GM12878 (cell line): ENCODE measurements at regions not wholly inside any gene's neighbourhood (a gene's known extent, or its start where the extent isn't known, plus 50 kb on each side); places are given as distances from the start of the nearest gene placed in this dataset.

ENCODE experiments used
- CHD1 ChIP-seq: IDR thresholded peaks from 2 replicates; pipeline ENCODE4 v1.6.1; 2012; ENCODE audit warnings: low read depth, low read length, improper control_type of control experiment
- ETV6 ChIP-seq, 2 experiments: fragments of 450-650 bp in 1 of 2; IDR thresholded peaks in 1 of 2; conservative IDR thresholded peaks in 1 of 2; 2 replicates each; pipeline ENCODE4 v1.6.1; 2014; ENCODE audit warnings: antibody characterized with exemption in 1 of 2, borderline replicate concordance in 1 of 2, low read depth in 1 of 2, mild to moderate bottlenecking in 1 of 2, moderate library complexity in 1 of 2
- EZH2 ChIP-seq: IDR thresholded peaks from 2 replicates; pipeline ENCODE4 v1.6.1; 2012; ENCODE audit warnings: low read depth, mild to moderate bottlenecking, control low read depth, inconsistent platforms, low read length, borderline replicate concordance; ENCODE audit not compliant: control insufficient read depth
- IRF3 ChIP-seq: fragments of 450-650 bp; IDR thresholded peaks from 2 replicates; pipeline ENCODE4 v1.6.1; 2014; ENCODE audit warnings: mild to moderate bottlenecking
- NR2F1 ChIP-seq: fragments of 450-650 bp; conservative IDR thresholded peaks from 2 replicates; pipeline ENCODE4 v1.6.1; 2017; ENCODE audit warnings: mild to moderate bottlenecking
- TF ChIP-seq, protein P1 (sequence below): IDR thresholded peaks from 2 replicates; pipeline ENCODE4 v1.6.1; 2012; ENCODE audit warnings: low read length, inconsistent platforms
- TF ChIP-seq, protein P2 (sequence below), 3 experiments: IDR thresholded peaks in 2 of 3; conservative IDR thresholded peaks in 1 of 3; 2 replicates each; pipeline ENCODE4 v1.5.1; 2011; ENCODE audit warnings: low read depth in 3 of 3, low read length in 3 of 3, mild to moderate bottlenecking in 3 of 3, control low read depth in 2 of 3, moderate library complexity in 2 of 3, inconsistent platforms in 1 of 3, mixed read lengths in 1 of 3; ENCODE audit not compliant: control insufficient read depth in 2 of 3, insufficient read depth in 1 of 3; ENCODE audit errors: extremely low read depth in 1 of 3
- TF ChIP-seq, protein P3 (sequence below): fragments of 450-650 bp; formaldehyde crosslinking; IDR thresholded peaks from 2 replicates; pipeline ENCODE4 v1.4.0; 2022; ENCODE audit warnings: mild to moderate bottlenecking, moderate library complexity

GRCh38 chr2:142741764-142742269 is 135.6 kb upstream of the KYNU start:
- TF ChIP-seq, protein P1, sequence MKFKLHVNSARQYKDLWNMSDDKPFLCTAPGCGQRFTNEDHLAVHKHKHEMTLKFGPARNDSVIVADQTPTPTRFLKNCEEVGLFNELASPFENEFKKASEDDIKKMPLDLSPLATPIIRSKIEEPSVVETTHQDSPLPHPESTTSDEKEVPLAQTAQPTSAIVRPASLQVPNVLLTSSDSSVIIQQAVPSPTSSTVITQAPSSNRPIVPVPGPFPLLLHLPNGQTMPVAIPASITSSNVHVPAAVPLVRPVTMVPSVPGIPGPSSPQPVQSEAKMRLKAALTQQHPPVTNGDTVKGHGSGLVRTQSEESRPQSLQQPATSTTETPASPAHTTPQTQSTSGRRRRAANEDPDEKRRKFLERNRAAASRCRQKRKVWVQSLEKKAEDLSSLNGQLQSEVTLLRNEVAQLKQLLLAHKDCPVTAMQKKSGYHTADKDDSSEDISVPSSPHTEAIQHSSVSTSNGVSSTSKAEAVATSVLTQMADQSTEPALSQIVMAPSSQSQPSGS = peak; percentile 71; the same call in 1 of the 2 replicates
- no peak for TF ChIP-seq CHD1
- TF ChIP-seq, protein P2, sequence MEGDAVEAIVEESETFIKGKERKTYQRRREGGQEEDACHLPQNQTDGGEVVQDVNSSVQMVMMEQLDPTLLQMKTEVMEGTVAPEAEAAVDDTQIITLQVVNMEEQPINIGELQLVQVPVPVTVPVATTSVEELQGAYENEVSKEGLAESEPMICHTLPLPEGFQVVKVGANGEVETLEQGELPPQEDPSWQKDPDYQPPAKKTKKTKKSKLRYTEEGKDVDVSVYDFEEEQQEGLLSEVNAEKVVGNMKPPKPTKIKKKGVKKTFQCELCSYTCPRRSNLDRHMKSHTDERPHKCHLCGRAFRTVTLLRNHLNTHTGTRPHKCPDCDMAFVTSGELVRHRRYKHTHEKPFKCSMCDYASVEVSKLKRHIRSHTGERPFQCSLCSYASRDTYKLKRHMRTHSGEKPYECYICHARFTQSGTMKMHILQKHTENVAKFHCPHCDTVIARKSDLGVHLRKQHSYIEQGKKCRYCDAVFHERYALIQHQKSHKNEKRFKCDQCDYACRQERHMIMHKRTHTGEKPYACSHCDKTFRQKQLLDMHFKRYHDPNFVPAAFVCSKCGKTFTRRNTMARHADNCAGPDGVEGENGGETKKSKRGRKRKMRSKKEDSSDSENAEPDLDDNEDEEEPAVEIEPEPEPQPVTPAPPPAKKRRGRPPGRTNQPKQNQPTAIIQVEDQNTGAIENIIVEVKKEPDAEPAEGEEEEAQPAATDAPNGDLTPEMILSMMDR (IDR thresholded peaks at IDR 0.05 in 2 of 3, conservative IDR thresholded peaks at IDR 0.05 in 1 of 3; ENCODE audit: control insufficient read depth in 2 of 3, extremely low read depth in 1 of 3, insufficient read depth in 1 of 3, low read depth in 3 of 3, low read length in 3 of 3) = no peak
- TF ChIP-seq, protein P3, sequence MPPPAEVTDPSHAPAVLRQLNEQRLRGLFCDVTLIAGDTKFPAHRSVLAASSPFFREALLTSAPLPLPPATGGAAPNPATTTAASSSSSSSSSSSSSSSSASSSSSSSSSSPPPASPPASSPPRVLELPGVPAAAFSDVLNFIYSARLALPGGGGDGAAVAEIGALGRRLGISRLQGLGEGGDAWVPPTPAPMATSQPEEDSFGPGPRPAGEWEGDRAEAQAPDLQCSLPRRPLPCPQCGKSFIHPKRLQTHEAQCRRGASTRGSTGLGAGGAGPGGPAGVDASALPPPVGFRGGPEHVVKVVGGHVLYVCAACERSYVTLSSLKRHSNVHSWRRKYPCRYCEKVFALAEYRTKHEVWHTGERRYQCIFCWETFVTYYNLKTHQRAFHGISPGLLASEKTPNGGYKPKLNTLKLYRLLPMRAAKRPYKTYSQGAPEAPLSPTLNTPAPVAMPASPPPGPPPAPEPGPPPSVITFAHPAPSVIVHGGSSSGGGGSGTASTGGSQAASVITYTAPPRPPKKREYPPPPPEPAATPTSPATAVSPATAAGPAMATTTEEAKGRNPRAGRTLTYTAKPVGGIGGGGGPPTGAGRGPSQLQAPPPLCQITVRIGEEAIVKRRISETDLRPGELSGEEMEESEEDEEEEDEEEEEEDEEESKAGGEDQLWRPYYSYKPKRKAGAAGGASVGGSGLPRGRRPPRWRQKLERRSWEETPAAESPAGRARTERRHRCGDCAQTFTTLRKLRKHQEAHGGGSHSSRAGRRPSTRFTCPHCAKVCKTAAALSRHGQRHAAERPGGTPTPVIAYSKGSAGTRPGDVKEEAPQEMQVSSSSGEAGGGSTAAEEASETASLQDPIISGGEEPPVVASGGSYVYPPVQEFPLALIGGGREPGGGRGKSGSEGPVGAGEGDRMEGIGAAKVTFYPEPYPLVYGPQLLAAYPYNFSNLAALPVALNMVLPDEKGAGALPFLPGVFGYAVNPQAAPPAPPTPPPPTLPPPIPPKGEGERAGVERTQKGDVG (CRISPR knock-in tag) = no peak
- no peak for TF ChIP-seq NR2F1
- TF ChIP-seq EZH2 = no peak
- TF ChIP-seq ETV6 (conservative IDR thresholded peaks at IDR 0.05 in 1 of 2, IDR thresholded peaks at IDR 0.05 in 1 of 2; ENCODE audit: borderline replicate concordance in 1 of 2, low read depth in 1 of 2) = peak in 1 of 2 experiments; percentile 51; a peak in 1 of 4 replicates
- TF ChIP-seq IRF3 = no peak
